K562 (cell line): ENCODE measurements at regions not wholly inside any gene's neighbourhood (a gene's known extent, or its start where the extent isn't known, plus 50 kb on each side); places are given as distances from the start of the nearest gene placed in this dataset.

Experiments used
- ATAC-seq: fragments of 200-7000 bp; cut with Tn5 transposase; 3 replicates; pipeline ENCODE4 v1.9.1; 2020; ENCODE audit warnings: moderate library complexity
- BruUV-seq: library from RNA; stranded (reverse); fragments of 400-500 nt; replicated peaks from 2 replicates; lab custom pipeline; 2021; lab: Mats Ljungman, UMichigan
- CTCF ChIA-PET: fragments of 300-600 bp; formaldehyde crosslinking; extraction: SDS; loops from one replicate; lab custom pipeline; 2021; ENCODE audit warnings: low intra/inter-chr PET ratio; lab: Yijun Ruan, JAX
- POLR2A ChIA-PET: fragments of 300-600, 350-650 bp; sonication (Branson Sonifier 250); formaldehyde crosslinking; extraction: SDS; loops from one replicate; lab custom pipeline; 2021; ENCODE audit warnings: antibody characterized with exemption, inconsistent platforms; lab: Yijun Ruan, JAX
- DNase-seq, 4 experiments: peaks; one replicate each; pipeline versions ENCODE4 v3.0.0 to v3.0.0-alpha.2; 2011 to 2018; ENCODE audit warnings: low spot score in 3 of 4, mixed read lengths in 3 of 4; ENCODE audit errors: extremely low read depth in 1 of 4
- FAIRE-seq: peaks from 2 replicates; lab custom pipeline; 2011; peaks lifted over from hg19 to GRCh38; lab: Jason Lieb, UNC
- H2AFZ ChIP-seq: 2 replicates; pipeline ENCODE4 v1.6.0; 2011; ENCODE audit warnings: low read depth, low read length, control low read depth, inconsistent platforms
- H3K27ac ChIP-seq: fragments of 200-600 bp; 3 replicates; pipeline ENCODE4 v1.8.0; 2011; ENCODE audit warnings: low read depth, mild to moderate bottlenecking, control low read depth, inconsistent platforms, low read length, moderate library complexity, mixed read lengths; ENCODE audit errors: extremely low read depth
- H3K27me3 ChIP-seq, 2 experiments: fragments of 300-600 bp in 1 of 2; 2 replicates in 1 of 2; 3 replicates in 1 of 2; pipeline versions ENCODE4 v1.6.0 to v1.8.0; 2011; ENCODE audit warnings: inconsistent platforms in 2 of 2, low read length in 2 of 2, mild to moderate bottlenecking in 1 of 2, mixed read lengths in 1 of 2, moderate library complexity in 1 of 2; ENCODE audit not compliant: control insufficient read depth in 2 of 2, insufficient read depth in 2 of 2
- H3K36me3 ChIP-seq: fragments of 300-600 bp; 3 replicates; pipeline ENCODE4 v1.8.0; 2011; ENCODE audit warnings: mild to moderate bottlenecking, low read length, inconsistent platforms; ENCODE audit not compliant: control insufficient read depth, insufficient read depth
- H3K4me1 ChIP-seq, 2 experiments: fragments of 200-600 bp in 1 of 2; replicated peaks in 1 of 2; 2 replicates in 1 of 2; 3 replicates in 1 of 2; pipeline versions ENCODE4 v1.5.1 to v1.8.0; 2011; ENCODE audit warnings: inconsistent platforms in 2 of 2, low read length in 2 of 2, mild to moderate bottlenecking in 1 of 2, mixed read lengths in 1 of 2, moderate library complexity in 1 of 2; ENCODE audit not compliant: control insufficient read depth in 2 of 2, insufficient read depth in 2 of 2
- H3K4me2 ChIP-seq: 2 replicates; pipeline ENCODE4 v1.6.1; 2011; ENCODE audit warnings: low read length, control low read depth, inconsistent platforms, mixed read lengths; ENCODE audit not compliant: insufficient read depth
- H3K4me3 ChIP-seq: fragments of 200-600 bp; sonication (generic), shearing (Covaris generic); 2 replicates; pipeline ENCODE4 v1.5.1; 2016; ENCODE audit warnings: control low read depth, inconsistent platforms
- H3K79me2 ChIP-seq: fragments of 200-600 bp; 3 replicates; pipeline ENCODE4 v1.8.0; 2011; ENCODE audit warnings: low read length, inconsistent platforms; ENCODE audit not compliant: control insufficient read depth, insufficient read depth
- H3K9ac ChIP-seq, 2 experiments: 2 replicates each; pipeline versions ENCODE4 v1.6.0 to v1.6.1; 2011; ENCODE audit warnings: low read depth in 2 of 2, low read length in 2 of 2, control low read depth in 1 of 2, inconsistent platforms in 1 of 2, mild to moderate bottlenecking in 1 of 2, mixed read lengths in 1 of 2; ENCODE audit not compliant: insufficient read depth in 1 of 2
- H3K9me1 ChIP-seq: one replicate; pipeline ENCODE4 v1.6.0; 2011; ENCODE audit warnings: inconsistent platforms, mild to moderate bottlenecking, low read length, moderate library complexity; ENCODE audit not compliant: control insufficient read depth, insufficient read depth
- H3K9me3 ChIP-seq: replicated peaks from 2 replicates; pipeline ENCODE4 v1.5.1; 2011; ENCODE audit warnings: low read depth, low read length, inconsistent platforms; ENCODE audit not compliant: control insufficient read depth, insufficient read depth
- H4K20me1 ChIP-seq: replicated peaks from 2 replicates; pipeline ENCODE4 v1.6.1; 2011; ENCODE audit warnings: low read length, inconsistent platforms, mixed read lengths; ENCODE audit not compliant: control insufficient read depth, insufficient read depth
- CTCF ChIP-seq, 3 experiments: IDR thresholded peaks in 2 of 3; conservative IDR thresholded peaks in 1 of 3; 2 replicates each; pipeline ENCODE4 v1.5.1; 2011 to 2012; ENCODE audit warnings: low read length in 3 of 3, mild to moderate bottlenecking in 3 of 3, control low read depth in 2 of 3, improper control_type of control experiment in 1 of 3, inconsistent platforms in 1 of 3, low read depth in 1 of 3, mixed read lengths in 1 of 3, moderate library complexity in 1 of 3; ENCODE audit not compliant: insufficient read depth in 2 of 3
- ELK3 ChIP-seq: fragments of 450-650 bp; formaldehyde crosslinking; IDR thresholded peaks from 2 replicates; pipeline ENCODE4 v1.4.0; 2020; ENCODE audit warnings: mild to moderate bottlenecking
- JUN ChIP-seq, 2 experiments: sonication (generic) in 1 of 2; formaldehyde crosslinking in 1 of 2; IDR thresholded peaks; 2 replicates each; pipeline versions ENCODE4 v1.6.1 to v1.8.0; 2012 to 2022; ENCODE audit warnings: borderline replicate concordance in 2 of 2, mild to moderate bottlenecking in 2 of 2, improper control_type of control experiment in 1 of 2, low read depth in 1 of 2, low read length in 1 of 2, missing genetic modification reagents in 1 of 2
- KDM5B ChIP-seq: fragments of 200-600 bp; sonication (generic); IDR thresholded peaks from 2 replicates; pipeline ENCODE4 v1.6.1; 2012; ENCODE audit warnings: low read depth, mild to moderate bottlenecking, moderate library complexity, low read length, control low read depth, inconsistent platforms; ENCODE audit not compliant: insufficient replicate concordance
- NFIX ChIP-seq: fragments of 250-450 bp; sonication (Bioruptor Pico); IDR thresholded peaks from 2 replicates; pipeline ENCODE4 v1.4.0; 2020; ENCODE audit warnings: low read depth, mild to moderate bottlenecking, moderate library complexity
- NR4A1 ChIP-seq, 2 experiments: fragments of 250-450 bp in 1 of 2; fragments of 450-650 bp in 1 of 2; sonication (Bioruptor Pico) in 1 of 2; IDR thresholded peaks; 2 replicates each; pipeline versions ENCODE4 v1.4.0 to v1.6.1; 2016 to 2020; ENCODE audit warnings: mild to moderate bottlenecking in 2 of 2, missing compliant biosample characterization in 1 of 2, missing genetic modification characterization in 1 of 2, moderate library complexity in 1 of 2
- ZNF263 ChIP-seq: sonication (generic); formaldehyde crosslinking; IDR thresholded peaks from 2 replicates; pipeline ENCODE4 v1.8.0; 2022; ENCODE audit warnings: mild to moderate bottlenecking, missing genetic modification reagents, borderline replicate concordance
- ZNF347 ChIP-seq: fragments of 450-650 bp; formaldehyde crosslinking; IDR thresholded peaks from 2 replicates; pipeline ENCODE4 v1.4.0; 2020; ENCODE audit warnings: low read depth, mild to moderate bottlenecking, moderate library complexity
- ZNF655 ChIP-seq: fragments of 250-450 bp; sonication (Bioruptor Pico); IDR thresholded peaks from 2 replicates; pipeline ENCODE4 v1.5.0; 2021
- WGBS: fragments of 100-300 bp; shearing (Covaris generic); methylation state at CpG from one replicate; pipeline ENCODE4 v1.1.6; 2016; ENCODE audit warnings: low coverage, mixed read lengths; ENCODE audit not compliant: insufficient coverage; ENCODE audit errors: missing lambda C conversion rate; 5-methylcytosine and 5-hydroxymethylcytosine counted together
- in situ Hi-C: fragments of 300-500 bp; cut with MboI; formaldehyde crosslinking; loops from 4 replicates; pipeline ENCODE4 v1.15.0; 2018; ENCODE audit warnings: inconsistent platforms, mixed read lengths
- intact Hi-C: fragments of 100-400 bp; cut with micrococcal nuclease; formaldehyde crosslinking; loops from 2 replicates; pipeline ENCODE4 v1.14.2; 2022

GRCh38 chr10:36559412-36560400, 565.7 kb upstream of the ANKRD30A start (continued):
- TF ChIP-seq JUN (IDR thresholded peaks at IDR 0.05; ENCODE audit: borderline replicate concordance, low read depth, low read length) (no peak), JUN (CRISPR knock-in tag; IDR thresholded peaks at IDR 0.05; ENCODE audit: borderline replicate concordance) (no peak), NR4A1 (CRISPR knock-in tag; IDR thresholded peaks at IDR 0.05) (no peak), NR4A1 (tag; IDR thresholded peaks at IDR 0.05) (no peak), ZNF347 (CRISPR knock-in tag) (no peak), KDM5B (no peak), CTCF (IDR thresholded peaks at IDR 0.05 in 2 of 3, conservative IDR thresholded peaks at IDR 0.05 in 1 of 3; ENCODE audit: insufficient read depth in 2 of 3, low read depth in 1 of 3, low read length in 3 of 3) (no peak)

- Histone ChIP-seq H3K36me3 (no peaks in the 10 kb centered on the region), H3K9me1 (no peaks in the 10 kb centered on the region), H2AFZ (no peak overlapping the region), H3K4me2 (no peak overlapping the region), H3K9ac (no peak overlapping the region), H3K79me2 (no peaks in the 10 kb centered on the region), H3K27ac (no peak overlapping the region), H3K27me3 (no peaks in the 10 kb centered on the region), H3K9me3 (no peaks in the 10 kb centered on the region), H4K20me1 (no peaks in the 10 kb centered on the region), H3K4me1 (no peaks in the 10 kb centered on the region), H3K4me3 (no peak overlapping the region)
- WGBS: 4% methylated on average over 2 of the region's 2 CpGs
- no peak for DNase-seq
- ATAC-seq: no peak
- FAIRE-seq: no peak
- POLR2A ChIA-PET: no interaction called here
- TF ChIP-seq ELK3 (CRISPR knock-in tag): no peak
- no peak for TF ChIP-seq ZNF263 (CRISPR knock-in tag)
- TF ChIP-seq NFIX: no peak
- TF ChIP-seq ZNF655 (CRISPR knock-in tag): no peak
- intact Hi-C loops (no loop called here), in situ Hi-C loops (no loop called here)
- CTCF ChIA-PET: no interaction called here
- no TSS peak for BruUV-seq
Measured at GRCh38 chr10:36556468-36556867, 568.9 kb upstream of the ANKRD30A start.
